Testis (tissue), 2 donors: ENCODE measurements at regions not wholly inside any gene's neighbourhood (a gene's known extent, or its start where the extent isn't known, plus 50 kb on each side); places are given as distances from the start of the nearest gene placed in this dataset.

Experiments
- CTCF ChIP-seq, 3 experiments: fragments of 450-650 bp in 2 of 3; fragments of 200-600 bp in 1 of 3; sonication (generic) in 1 of 3; IDR thresholded peaks; one replicate each; pipeline ENCODE4 v1.5.1; 2016 to 2019; ENCODE audit warnings: antibody characterized with exemption in 3 of 3, mild to moderate bottlenecking in 2 of 3, moderate library complexity in 1 of 3
- POLR2A ChIP-seq: fragments of 450-650 bp; IDR thresholded peaks from one replicate; pipeline ENCODE4 v1.6.1; 2017; ENCODE audit warnings: antibody characterized with exemption, mild to moderate bottlenecking, moderate library complexity

- TF ChIP-seq CTCF (IDR thresholded peaks at IDR 0.05) (no peak), POLR2A (no peak)
Observed at GRCh38 chr11:128301756-128302155, 285.6 kb downstream of the ETS1 start.
